Nephron (organoid): ENCODE measurements at regions not wholly inside any gene's neighbourhood (a gene's known extent, or its start where the extent isn't known, plus 50 kb on each side); places are given as distances from the start of the nearest gene placed in this dataset.

Experiments used
- H3K27ac Mint-ChIP-seq, 3 experiments: 2 replicates each; pipeline ENCODE4 v1.8.0; 2020; ENCODE audit warnings: mixed read lengths in 3 of 3, mild to moderate bottlenecking in 2 of 3, moderate library complexity in 1 of 3
- H3K27me3 Mint-ChIP-seq: 2 replicates; pipeline ENCODE4 v1.8.0; 2021; ENCODE audit warnings: low read depth, mild to moderate bottlenecking, moderate library complexity, mixed read lengths
- H3K36me3 Mint-ChIP-seq: 2 replicates; pipeline ENCODE4 v1.8.0; 2020; ENCODE audit warnings: low read depth, mixed read lengths
- H3K4me1 Mint-ChIP-seq: 2 replicates; pipeline ENCODE4 v1.8.0; 2020; ENCODE audit warnings: mixed read lengths
- H3K4me3 Mint-ChIP-seq, 3 experiments: 2 replicates each; pipeline ENCODE4 v1.8.0; 2020; ENCODE audit warnings: mild to moderate bottlenecking in 3 of 3, mixed read lengths in 3 of 3, moderate library complexity in 2 of 3
- H3K9me3 Mint-ChIP-seq: 2 replicates; pipeline ENCODE4 v1.8.0; 2020; ENCODE audit warnings: mixed read lengths
- TF ChIP-seq, protein P1 (sequence below), 3 experiments: fragments of 200-600 bp; sonication (generic); IDR thresholded peaks; one replicate each; pipeline ENCODE4 v1.5.0; 2021; ENCODE audit warnings: antibody characterized with exemption in 3 of 3; ENCODE audit not compliant: unreplicated experiment in 3 of 3

DNA sequence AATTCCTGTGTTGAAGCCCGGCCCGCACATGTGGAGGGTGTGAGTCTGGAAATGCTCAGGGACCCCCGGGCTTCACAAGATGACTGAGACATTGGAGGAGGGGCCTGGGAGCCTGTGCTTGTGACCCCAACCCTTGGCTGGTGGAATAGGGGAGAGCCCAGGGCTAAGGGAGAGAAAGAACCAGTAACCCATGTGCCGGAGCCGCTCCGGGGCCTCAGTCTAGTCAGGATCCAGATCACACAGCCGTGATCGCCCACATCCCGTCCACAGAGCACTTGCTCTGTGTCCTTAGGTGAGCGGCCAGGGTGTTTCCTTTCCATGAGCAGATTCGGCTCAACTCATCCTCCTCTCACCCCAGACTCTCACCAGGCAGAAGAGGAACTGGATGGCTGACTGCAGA, 152.3 kb upstream of the RPS6KA2 start:
- H3K36me3 Mint-ChIP-seq, result no peaks in the 10 kb centered on the region
- H3K27ac Mint-ChIP-seq, result no peak overlapping the region
- no peaks in the 10 kb centered on the region for H3K4me1 Mint-ChIP-seq
- no peak overlapping the region for H3K4me3 Mint-ChIP-seq
- TF ChIP-seq, protein P1, sequence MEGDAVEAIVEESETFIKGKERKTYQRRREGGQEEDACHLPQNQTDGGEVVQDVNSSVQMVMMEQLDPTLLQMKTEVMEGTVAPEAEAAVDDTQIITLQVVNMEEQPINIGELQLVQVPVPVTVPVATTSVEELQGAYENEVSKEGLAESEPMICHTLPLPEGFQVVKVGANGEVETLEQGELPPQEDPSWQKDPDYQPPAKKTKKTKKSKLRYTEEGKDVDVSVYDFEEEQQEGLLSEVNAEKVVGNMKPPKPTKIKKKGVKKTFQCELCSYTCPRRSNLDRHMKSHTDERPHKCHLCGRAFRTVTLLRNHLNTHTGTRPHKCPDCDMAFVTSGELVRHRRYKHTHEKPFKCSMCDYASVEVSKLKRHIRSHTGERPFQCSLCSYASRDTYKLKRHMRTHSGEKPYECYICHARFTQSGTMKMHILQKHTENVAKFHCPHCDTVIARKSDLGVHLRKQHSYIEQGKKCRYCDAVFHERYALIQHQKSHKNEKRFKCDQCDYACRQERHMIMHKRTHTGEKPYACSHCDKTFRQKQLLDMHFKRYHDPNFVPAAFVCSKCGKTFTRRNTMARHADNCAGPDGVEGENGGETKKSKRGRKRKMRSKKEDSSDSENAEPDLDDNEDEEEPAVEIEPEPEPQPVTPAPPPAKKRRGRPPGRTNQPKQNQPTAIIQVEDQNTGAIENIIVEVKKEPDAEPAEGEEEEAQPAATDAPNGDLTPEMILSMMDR (IDR thresholded peaks at IDR 0.05; ENCODE audit: unreplicated experiment in 3 of 3), result no peak
- H3K9me3 Mint-ChIP-seq, result no peaks in the 10 kb centered on the region
- peaks cover 18% of the 10 kb centered on the region for H3K27me3 Mint-ChIP-seq

DNA sequence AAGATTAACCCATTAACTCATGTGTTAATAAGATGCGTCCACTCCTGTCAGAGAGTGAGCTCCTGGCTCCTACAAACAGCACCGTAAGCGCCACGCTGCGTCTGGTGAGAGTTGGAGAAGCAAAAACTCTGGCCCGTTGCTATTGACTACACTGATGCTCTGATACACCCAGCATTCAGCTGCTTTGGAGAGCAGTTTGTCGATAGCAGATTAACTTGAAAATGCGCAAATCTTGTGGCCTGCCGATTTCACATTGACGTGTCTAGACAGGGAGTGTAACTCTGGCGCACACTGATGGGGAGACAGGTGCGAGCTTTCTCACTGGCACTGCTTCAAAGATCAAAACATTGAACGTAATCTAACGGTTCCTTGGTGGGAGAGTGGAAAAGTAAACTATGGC, 151.7 kb upstream of the RPS6KA2 start:
- Mint-ChIP-seq H3K27ac (no peak overlapping the region), H3K4me1 (no peaks in the 10 kb centered on the region), H3K36me3 (no peaks in the 10 kb centered on the region), H3K27me3 (peaks cover 18% of the 10 kb centered on the region), H3K4me3 (no peak overlapping the region), H3K9me3 (no peaks in the 10 kb centered on the region)
- TF ChIP-seq, protein P1 (IDR thresholded peaks at IDR 0.05; ENCODE audit: unreplicated experiment in 3 of 3), result no peak

DNA sequence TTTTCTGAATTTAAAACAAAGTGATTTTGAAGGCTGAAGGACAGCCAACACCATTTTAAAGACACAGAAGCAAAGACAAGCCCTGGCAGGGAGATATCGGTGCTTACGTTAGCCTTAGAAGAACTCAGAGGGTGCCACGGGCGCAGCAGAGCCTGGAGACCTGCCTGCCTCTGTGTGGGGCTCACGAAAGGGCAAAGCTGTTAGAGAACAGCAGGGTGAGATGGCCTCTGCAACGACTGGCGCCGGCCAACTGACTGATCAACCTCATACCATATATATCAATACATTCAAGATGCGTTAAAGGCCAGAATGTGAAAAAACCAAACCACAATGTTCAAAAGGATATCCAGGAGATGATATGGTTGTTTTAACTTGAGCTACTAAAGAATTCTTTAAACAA, 151.0 kb upstream of the RPS6KA2 start:
- peaks cover 23% of the 10 kb centered on the region for H3K27me3 Mint-ChIP-seq

DNA sequence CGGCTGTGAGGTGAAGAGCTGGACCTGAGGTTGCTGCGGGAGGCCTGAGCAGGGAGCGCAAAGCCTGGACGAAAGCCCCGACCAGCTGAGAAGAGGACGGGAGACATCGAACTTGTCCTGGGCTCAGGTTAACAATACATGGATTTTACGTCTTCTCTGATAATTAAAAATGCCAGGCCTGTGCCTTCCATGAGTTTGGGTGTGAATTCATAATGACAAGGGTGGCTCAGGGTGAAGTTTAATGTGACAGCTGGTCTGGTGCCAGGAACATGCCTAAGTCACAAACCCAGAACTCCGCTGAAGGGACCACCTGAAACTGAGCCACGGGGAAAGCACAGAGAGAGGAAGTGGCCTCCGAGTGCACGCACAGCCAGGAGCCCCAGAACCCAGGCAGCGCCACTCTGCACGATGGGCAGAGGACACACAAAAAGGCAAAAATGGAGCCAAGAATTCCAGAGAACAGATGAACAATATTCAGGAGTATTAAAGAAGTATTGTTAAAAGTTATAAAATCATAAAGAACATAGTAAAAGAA, 150.1 kb upstream of the RPS6KA2 start:
- TF ChIP-seq, protein P1 (IDR thresholded peaks at IDR 0.05; ENCODE audit: unreplicated experiment in 3 of 3), result no peak
- Mint-ChIP-seq H3K36me3 (no peaks in the 10 kb centered on the region), H3K27me3 (peaks cover 32% of the 10 kb centered on the region), H3K27ac (no peak overlapping the region), H3K9me3 (no peaks in the 10 kb centered on the region), H3K4me1 (no peaks in the 10 kb centered on the region), H3K4me3 (no peak overlapping the region)

More for the DNA sequence above, 151.0 kb upstream of the RPS6KA2 start:
- Mint-ChIP-seq H3K9me3 (no peaks in the 10 kb centered on the region), H3K4me1 (no peaks in the 10 kb centered on the region), H3K27ac (no peak overlapping the region), H3K4me3 (no peak overlapping the region), H3K36me3 (no peaks in the 10 kb centered on the region)
- TF ChIP-seq, protein P1 (IDR thresholded peaks at IDR 0.05; ENCODE audit: unreplicated experiment in 3 of 3), result no peak

DNA sequence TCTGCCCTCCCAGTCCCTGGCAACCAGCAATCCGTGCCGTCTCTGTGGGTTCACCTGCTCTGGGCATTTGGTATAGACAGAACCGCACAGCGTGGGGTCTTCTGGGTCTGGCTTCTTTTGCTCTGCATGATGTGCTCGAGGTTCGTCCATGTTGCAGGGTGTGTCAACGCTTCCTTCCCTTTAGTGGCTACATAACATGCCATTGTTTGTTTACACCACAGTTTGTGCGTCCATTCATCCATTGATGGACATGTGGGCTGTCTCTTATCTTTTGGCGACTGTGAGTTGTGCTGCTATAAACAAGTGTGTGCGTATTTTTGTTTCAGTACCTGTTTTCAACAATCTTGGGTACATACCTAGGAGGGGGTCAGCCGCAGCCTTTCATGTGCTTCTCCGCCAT, 149.5 kb upstream of the RPS6KA2 start:
- TF ChIP-seq, protein P1 (IDR thresholded peaks at IDR 0.05; ENCODE audit: unreplicated experiment in 3 of 3), result no peak
- H3K27ac Mint-ChIP-seq, result no peak overlapping the region
- H3K4me1 Mint-ChIP-seq, result no peaks in the 10 kb centered on the region
- H3K4me3 Mint-ChIP-seq, result no peak overlapping the region
- no peaks in the 10 kb centered on the region for H3K36me3 Mint-ChIP-seq
- peaks cover 38% of the 10 kb centered on the region for H3K27me3 Mint-ChIP-seq
- H3K9me3 Mint-ChIP-seq, result no peaks in the 10 kb centered on the region

DNA sequence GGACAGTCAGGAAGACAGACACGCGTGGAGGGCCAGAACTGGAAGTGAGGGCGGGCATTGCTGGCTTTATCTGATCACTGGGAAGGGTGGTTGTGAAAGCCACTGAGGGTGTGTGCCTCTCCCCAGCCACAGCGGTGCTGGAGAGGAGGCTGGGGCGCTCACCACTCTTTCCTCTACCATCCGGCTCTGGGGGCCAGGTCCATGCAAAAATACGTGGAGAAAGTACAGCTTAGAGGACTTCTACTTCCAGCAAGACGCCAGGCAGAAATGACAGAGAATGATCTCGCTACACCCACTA, 148.8 kb upstream of the RPS6KA2 start:
- H3K9me3 Mint-ChIP-seq, result no peaks in the 10 kb centered on the region
- no peaks in the 10 kb centered on the region for H3K36me3 Mint-ChIP-seq
- no peak overlapping the region for H3K4me3 Mint-ChIP-seq
- TF ChIP-seq, protein P1 (IDR thresholded peaks at IDR 0.05; ENCODE audit: unreplicated experiment in 3 of 3), result no peak
- H3K27me3 Mint-ChIP-seq, result peaks cover 40% of the 10 kb centered on the region
- no peaks in the 10 kb centered on the region for H3K4me1 Mint-ChIP-seq
- no peak overlapping the region for H3K27ac Mint-ChIP-seq
